Erythroblast (primary cell): ENCODE measurements at regions not wholly inside any gene's neighbourhood (a gene's known extent, or its start where the extent isn't known, plus 50 kb on each side); places are given as distances from the start of the nearest gene placed in this dataset.

Experiments
- GATA1 ChIP-seq: IDR thresholded peaks from 2 replicates; pipeline ENCODE4 v1.6.1; 2011; ENCODE audit warnings: low read depth, mild to moderate bottlenecking, control low read depth, low read length, moderate library complexity
- POLR2A ChIP-seq: IDR thresholded peaks from 2 replicates; pipeline ENCODE4 v1.6.1; 2011; ENCODE audit warnings: mild to moderate bottlenecking, low read length

DNA sequence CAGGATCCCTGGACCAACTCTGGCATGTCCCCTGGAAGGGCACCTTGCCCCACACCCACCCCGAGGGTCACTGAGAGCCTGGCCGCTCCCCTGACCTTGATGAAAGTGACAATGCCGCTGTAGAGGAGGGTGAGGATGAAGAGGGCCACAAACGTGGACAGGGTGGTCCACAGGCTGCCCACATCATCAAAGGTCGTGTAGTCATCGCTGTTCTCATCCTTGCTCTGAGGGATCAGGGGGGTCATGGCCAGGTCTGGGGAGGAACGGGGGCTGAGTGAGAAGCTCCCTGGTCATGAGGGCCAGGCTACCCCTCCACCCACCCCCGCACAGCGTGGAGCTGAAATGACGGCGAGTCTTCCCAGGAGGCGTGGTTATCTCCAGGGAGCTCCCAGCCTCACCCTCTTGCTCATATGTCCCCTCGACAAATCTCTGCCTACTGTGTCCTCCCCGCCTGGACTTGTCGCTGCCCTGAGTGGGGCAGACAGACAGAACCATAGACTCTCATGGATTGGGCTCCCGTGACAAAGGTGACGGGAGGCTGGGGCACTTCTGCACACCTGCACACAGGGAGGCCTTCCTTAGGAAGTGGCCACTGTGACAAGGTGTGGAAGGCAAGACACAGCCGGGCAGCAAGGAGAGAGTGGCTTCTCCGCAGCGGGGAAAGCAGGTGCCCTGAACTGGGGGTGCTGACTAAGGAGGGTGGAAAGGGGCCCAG lies 311.1 kb downstream of the TMEM121 start:
- TF ChIP-seq GATA1 (no peak), POLR2A (no peak)
